ENCODE measurements at regions not wholly inside any gene's neighbourhood (a gene's known extent, or its start where the extent isn't known, plus 50 kb on each side); places are given as distances from the start of the nearest gene placed in this dataset.

DNA sequence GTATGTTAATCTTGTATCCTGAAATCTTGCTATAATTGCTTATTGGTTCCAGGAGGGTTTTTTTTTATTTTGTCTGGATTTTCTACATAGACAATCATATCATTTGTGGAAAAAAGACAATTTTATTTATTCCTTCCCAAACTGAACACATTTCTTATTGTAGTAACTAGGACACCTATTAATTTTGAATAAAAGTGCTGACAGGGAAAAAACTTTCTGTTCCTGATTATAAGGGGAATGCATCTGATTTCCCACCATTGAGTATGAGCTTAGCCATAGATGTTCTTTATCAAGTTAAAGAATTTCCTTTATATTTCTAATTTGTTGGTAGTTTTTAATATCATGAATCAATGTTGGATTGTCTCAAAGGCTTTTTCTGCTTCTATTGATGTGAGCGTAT is 460.7 kb upstream of the CNTN3 start:
- H3K4me1 Mint-ChIP-seq: no peaks in the 10 kb centered on the region
- no peak overlapping the region for H3K4me3 ChIP-seq (ENCODE audit: control extremely low read depth in 1 of 5, extremely low read depth in 1 of 5, insufficient read depth in 1 of 5, low read depth in 2 of 5, low read length in 4 of 5)
- intact Hi-C loops (cut with micrococcal nuclease): no loop called here
- CTCF ChIA-PET: no interaction called here
- peaks cover 0 to 4% (median 1%) of the 10 kb centered on the region in 3 donors for H3K9me3 ChIP-seq (ENCODE audit: control extremely low read depth in 1 of 3, control insufficient read depth in 2 of 3, insufficient read depth in 1 of 3, low read length in 2 of 3)
- H3K27me3 ChIP-seq (replicated peaks in 1 of 4; ENCODE audit: control extremely low read depth in 1 of 4, control insufficient read depth in 3 of 4, insufficient read depth in 4 of 4, low read length in 3 of 4): no peaks in the 10 kb centered on the region
- no peak overlapping the region for H3K4me2 ChIP-seq (replicated peaks; ENCODE audit: low read depth, low read length, poor library complexity, severe bottlenecking)
- H3K36me3 ChIP-seq (replicated peaks in 1 of 2; ENCODE audit: control extremely low read depth in 1 of 2, control insufficient read depth in 1 of 2, extremely low read depth in 1 of 2, insufficient read depth in 2 of 2, low read length in 1 of 2): no peaks in the 10 kb centered on the region
- no peaks in the 10 kb centered on the region for H3K27me3 Mint-ChIP-seq
- ATAC-seq (ENCODE audit: low read depth): no peak
- TF ChIP-seq EZH2 (IDR thresholded peaks at IDR 0.05; ENCODE audit: borderline replicate concordance, insufficient read depth, low read depth, low read length, poor library complexity, severe bottlenecking) (no peak), CTCF (IDR thresholded peaks at IDR 0.05) (no peak)
- no peaks in the 10 kb centered on the region for H3K4me1 ChIP-seq (ENCODE audit: control insufficient read depth in 2 of 2, insufficient read depth in 2 of 2, low read length in 2 of 2)
- POLR2A ChIA-PET: no interaction called here
- no peaks in the 10 kb centered on the region for H3K79me2 ChIP-seq (ENCODE audit: control insufficient read depth, insufficient read depth, low read length)
- no CpG with 5 or more reads among the region's 1 CpG for WGBS (ENCODE audit: insufficient coverage)
- H3K4me3 Mint-ChIP-seq: no peak overlapping the region
- H4K20me1 ChIP-seq (ENCODE audit: control insufficient read depth, insufficient read depth, low read length, poor library complexity, severe bottlenecking): no peaks in the 10 kb centered on the region
- no peak overlapping the region for H3K9ac ChIP-seq (ENCODE audit: low read length)
- DNase-seq: no peak
- H3K27ac ChIP-seq (ENCODE audit: low read length in 2 of 2): no peak overlapping the region
- H2AFZ ChIP-seq (ENCODE audit: insufficient read depth, low read depth, low read length, poor library complexity, severe bottlenecking): no peak overlapping the region
- H3K9me3 Mint-ChIP-seq (ENCODE audit: insufficient read depth): peaks cover 3% of the 10 kb centered on the region
- no peak overlapping the region for H3K27ac Mint-ChIP-seq

GRCh38 chr3:75076481-75076880 is 462.0 kb upstream of the CNTN3 start:
- Histone ChIP-seq H3K4me2 (replicated peaks; ENCODE audit: low read depth, low read length, poor library complexity, severe bottlenecking) (no peak overlapping the region), H3K27me3 (replicated peaks in 1 of 4; ENCODE audit: control extremely low read depth in 1 of 4, control insufficient read depth in 3 of 4, insufficient read depth in 4 of 4, low read length in 3 of 4) (no peaks in the 10 kb centered on the region), H3K4me3 (ENCODE audit: control extremely low read depth in 1 of 5, extremely low read depth in 1 of 5, insufficient read depth in 1 of 5, low read depth in 2 of 5, low read length in 4 of 5) (no peak overlapping the region), H3K79me2 (ENCODE audit: control insufficient read depth, insufficient read depth, low read length) (no peaks in the 10 kb centered on the region), H4K20me1 (ENCODE audit: control insufficient read depth, insufficient read depth, low read length, poor library complexity, severe bottlenecking) (no peaks in the 10 kb centered on the region), H3K9me3 (ENCODE audit: control extremely low read depth in 1 of 3, control insufficient read depth in 2 of 3, insufficient read depth in 1 of 3, low read length in 2 of 3) (peaks cover 0 to 2% (median under 1%) of the 10 kb centered on the region in 3 donors), H3K27ac (ENCODE audit: low read length in 2 of 2) (no peak overlapping the region), H2AFZ (ENCODE audit: insufficient read depth, low read depth, low read length, poor library complexity, severe bottlenecking) (no peak overlapping the region), H3K36me3 (replicated peaks in 1 of 2; ENCODE audit: control extremely low read depth in 1 of 2, control insufficient read depth in 1 of 2, extremely low read depth in 1 of 2, insufficient read depth in 2 of 2, low read length in 1 of 2) (no peaks in the 10 kb centered on the region), H3K9ac (ENCODE audit: low read length) (no peak overlapping the region), H3K4me1 (ENCODE audit: control insufficient read depth in 2 of 2, insufficient read depth in 2 of 2, low read length in 2 of 2) (no peaks in the 10 kb centered on the region)
- CTCF ChIA-PET: no interaction called here
- H3K27ac Mint-ChIP-seq: no peak overlapping the region
- WGBS (ENCODE audit: insufficient coverage): no CpG with 5 or more reads among the region's 2 CpGs
- intact Hi-C loops (cut with micrococcal nuclease): no loop called here
- H3K4me1 Mint-ChIP-seq: no peaks in the 10 kb centered on the region
- H3K27me3 Mint-ChIP-seq: no peaks in the 10 kb centered on the region
- no peak overlapping the region for H3K4me3 Mint-ChIP-seq
- POLR2A ChIA-PET: no interaction called here
- TF ChIP-seq EZH2 (IDR thresholded peaks at IDR 0.05; ENCODE audit: borderline replicate concordance, insufficient read depth, low read depth, low read length, poor library complexity, severe bottlenecking): no peak
- no peak for TF ChIP-seq CTCF (IDR thresholded peaks at IDR 0.05)
- peaks cover 3% of the 10 kb centered on the region for H3K9me3 Mint-ChIP-seq (ENCODE audit: insufficient read depth)
- ATAC-seq (ENCODE audit: low read depth) (no peak), DNase-seq (no peak)
